Right atrium auricular region (tissue), 2 donors: ENCODE measurements at regions not wholly inside any gene's neighbourhood (a gene's known extent, or its start where the extent isn't known, plus 50 kb on each side); places are given as distances from the start of the nearest gene placed in this dataset.

Experiments used
- DNase-seq: peaks from one replicate; pipeline ENCODE4 v3.0.0-alpha.2; 2019; ENCODE audit warnings: low spot score
- H3K27ac ChIP-seq, 2 donors: fragments of 200-600 bp; sonication (generic); 1 replicate in 1 of 2; 2 replicates in 1 of 2; pipeline ENCODE4 v1.5.1; 2016 to 2019
- H3K27me3 ChIP-seq, 2 donors: fragments of 200-600 bp; sonication (generic); one replicate each; pipeline versions ENCODE4 v1.5.1 to v1.6.0; 2017 to 2019
- H3K36me3 ChIP-seq: fragments of 200-600 bp; sonication (generic); one replicate; pipeline ENCODE4 v1.5.1; 2016
- H3K4me1 ChIP-seq, 2 donors: fragments of 200-600 bp; sonication (generic); one replicate each; pipeline versions ENCODE4 v1.5.1 to v1.6.0; 2017 to 2019
- H3K4me3 ChIP-seq, 2 donors: fragments of 200-600 bp; sonication (generic); 1 replicate in 1 of 2; 2 replicates in 1 of 2; pipeline ENCODE4 v1.5.1; 2017 to 2019; ENCODE audit warnings: mild to moderate bottlenecking in 1 of 2, moderate library complexity in 1 of 2
- H3K9me3 ChIP-seq, 2 donors: fragments of 200-600 bp; sonication (generic); one replicate each; pipeline ENCODE4 v1.5.1; 2019
- TF ChIP-seq, protein P1 (sequence below), 2 donors: fragments of 200-600 bp; sonication (generic); IDR thresholded peaks; one replicate each; pipeline ENCODE4 v1.5.1; 2019; ENCODE audit warnings: antibody characterized with exemption in 2 of 2

- Histone ChIP-seq H3K9me3 (no peaks in the 10 kb centered on the region), H3K4me1 (no peaks in the 10 kb centered on the region), H3K36me3 (no peaks in the 10 kb centered on the region), H3K4me3 (no peak overlapping the region), H3K27me3 (no peaks in the 10 kb centered on the region), H3K27ac (no peak overlapping the region)
- TF ChIP-seq, protein P1, sequence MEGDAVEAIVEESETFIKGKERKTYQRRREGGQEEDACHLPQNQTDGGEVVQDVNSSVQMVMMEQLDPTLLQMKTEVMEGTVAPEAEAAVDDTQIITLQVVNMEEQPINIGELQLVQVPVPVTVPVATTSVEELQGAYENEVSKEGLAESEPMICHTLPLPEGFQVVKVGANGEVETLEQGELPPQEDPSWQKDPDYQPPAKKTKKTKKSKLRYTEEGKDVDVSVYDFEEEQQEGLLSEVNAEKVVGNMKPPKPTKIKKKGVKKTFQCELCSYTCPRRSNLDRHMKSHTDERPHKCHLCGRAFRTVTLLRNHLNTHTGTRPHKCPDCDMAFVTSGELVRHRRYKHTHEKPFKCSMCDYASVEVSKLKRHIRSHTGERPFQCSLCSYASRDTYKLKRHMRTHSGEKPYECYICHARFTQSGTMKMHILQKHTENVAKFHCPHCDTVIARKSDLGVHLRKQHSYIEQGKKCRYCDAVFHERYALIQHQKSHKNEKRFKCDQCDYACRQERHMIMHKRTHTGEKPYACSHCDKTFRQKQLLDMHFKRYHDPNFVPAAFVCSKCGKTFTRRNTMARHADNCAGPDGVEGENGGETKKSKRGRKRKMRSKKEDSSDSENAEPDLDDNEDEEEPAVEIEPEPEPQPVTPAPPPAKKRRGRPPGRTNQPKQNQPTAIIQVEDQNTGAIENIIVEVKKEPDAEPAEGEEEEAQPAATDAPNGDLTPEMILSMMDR (IDR thresholded peaks at IDR 0.05) = no peak
- DNase-seq = no peak
Measured at GRCh38 chr10:130727766-130728490, 583.6 kb downstream of the TCERG1L start.

GRCh38 chr10:130728531-130729215, 582.8 kb downstream of the TCERG1L start:
- Histone ChIP-seq H3K36me3 (no peaks in the 10 kb centered on the region), H3K4me3 (no peak overlapping the region), H3K4me1 (no peaks in the 10 kb centered on the region), H3K27ac (no peak overlapping the region), H3K27me3 (no peaks in the 10 kb centered on the region), H3K9me3 (no peaks in the 10 kb centered on the region)
- DNase-seq = no peak
- TF ChIP-seq, protein P1 (IDR thresholded peaks at IDR 0.05) = no peak

DNA sequence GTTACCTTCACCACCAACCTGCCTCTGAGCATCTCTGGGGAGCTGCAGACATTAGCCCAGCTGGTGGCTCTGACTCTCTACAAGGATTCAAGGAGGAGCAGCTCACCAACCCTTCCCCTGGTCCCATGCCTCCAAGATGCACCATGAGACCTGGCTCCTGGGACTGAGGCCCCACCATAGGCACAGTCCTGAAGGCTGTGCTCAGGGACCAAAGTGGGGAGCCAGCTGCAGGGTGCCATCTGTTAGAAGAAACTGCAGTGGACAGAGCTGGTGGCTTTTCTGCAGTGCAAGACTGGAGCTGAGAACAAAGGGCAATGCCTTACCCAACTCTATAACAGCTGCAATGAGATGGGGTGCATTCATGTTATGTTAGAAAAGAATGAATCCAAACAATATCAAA, 581.6 kb downstream of the TCERG1L start:
- DNase-seq = no peak
- no peaks in the 10 kb centered on the region for H3K36me3 ChIP-seq
- TF ChIP-seq, protein P1 (IDR thresholded peaks at IDR 0.05) = no peak
- H3K9me3 ChIP-seq = no peaks in the 10 kb centered on the region
- H3K27me3 ChIP-seq = no peaks in the 10 kb centered on the region
- H3K4me3 ChIP-seq = no peak overlapping the region
- no peak overlapping the region for H3K27ac ChIP-seq
- no peaks in the 10 kb centered on the region for H3K4me1 ChIP-seq

DNA sequence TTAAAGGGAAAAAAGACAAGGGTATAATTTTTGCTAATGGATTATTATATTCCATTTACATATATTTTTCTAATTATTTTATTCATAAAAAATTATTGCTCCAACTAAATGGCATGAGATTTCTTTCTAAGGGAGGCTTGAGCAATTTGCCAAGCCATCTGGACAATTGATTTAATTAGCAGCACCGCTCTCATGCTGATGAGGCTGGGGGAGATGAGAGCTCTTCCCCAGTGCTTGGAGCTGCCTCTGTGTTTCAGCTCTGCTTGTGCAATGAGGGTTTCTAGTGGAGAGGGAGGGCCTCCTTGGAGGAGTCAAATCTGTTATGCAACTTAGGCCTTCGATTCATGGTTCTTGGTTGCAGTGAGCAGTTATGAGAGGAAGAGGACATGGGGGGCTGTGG, 574.3 kb downstream of the TCERG1L start:
- DNase-seq = no peak
- Histone ChIP-seq H3K9me3 (no peaks in the 10 kb centered on the region), H3K4me3 (no peak overlapping the region), H3K36me3 (no peaks in the 10 kb centered on the region), H3K27me3 (no peaks in the 10 kb centered on the region), H3K27ac (no peak overlapping the region), H3K4me1 (no peaks in the 10 kb centered on the region)
- TF ChIP-seq, protein P1 (IDR thresholded peaks at IDR 0.05) = no peak

GRCh38 chr10:130737621-130738020, 573.9 kb downstream of the TCERG1L start:
- Histone ChIP-seq H3K27me3 (no peaks in the 10 kb centered on the region), H3K9me3 (no peaks in the 10 kb centered on the region), H3K4me3 (no peak overlapping the region), H3K27ac (no peak overlapping the region), H3K36me3 (no peaks in the 10 kb centered on the region), H3K4me1 (no peaks in the 10 kb centered on the region)
- TF ChIP-seq, protein P1 (IDR thresholded peaks at IDR 0.05) = no peak
- DNase-seq = no peak
